ENCODE measurements at regions not wholly inside any gene's neighbourhood (a gene's known extent, or its start where the extent isn't known, plus 50 kb on each side); places are given as distances from the start of the nearest gene placed in this dataset.
A peak's percentile ranks its signal among the peaks of the same experiment; 100 is the strongest.

DNA sequence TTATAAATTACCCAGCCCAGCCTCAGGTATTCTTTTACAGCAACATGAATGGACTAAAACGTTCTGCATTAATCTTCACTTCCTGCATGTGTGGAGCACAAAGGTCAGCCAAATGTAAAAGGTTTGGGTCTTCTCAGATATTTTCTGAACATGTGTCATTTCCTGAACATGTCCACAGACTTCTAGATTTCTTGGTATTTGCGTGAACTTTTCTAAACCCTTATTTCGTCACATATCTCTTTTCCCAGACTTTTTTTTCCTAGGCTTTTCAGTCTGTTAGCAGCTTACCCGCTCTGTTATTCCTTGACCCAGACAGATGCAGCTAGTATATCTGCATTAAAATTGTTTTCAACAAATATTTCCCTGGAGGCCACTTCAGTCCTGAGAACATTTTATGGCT is 57.3 kb upstream of the USP51 start:
- H3K4me3 ChIP-seq (replicated peaks in 1 of 2; ENCODE audit: low read depth in 2 of 2, low read length in 2 of 2): no peak overlapping the region
- peak; percentile 5 to 11 for DNase-seq (ENCODE audit: low read depth in 2 of 2)
- TF ChIP-seq, protein P1, sequence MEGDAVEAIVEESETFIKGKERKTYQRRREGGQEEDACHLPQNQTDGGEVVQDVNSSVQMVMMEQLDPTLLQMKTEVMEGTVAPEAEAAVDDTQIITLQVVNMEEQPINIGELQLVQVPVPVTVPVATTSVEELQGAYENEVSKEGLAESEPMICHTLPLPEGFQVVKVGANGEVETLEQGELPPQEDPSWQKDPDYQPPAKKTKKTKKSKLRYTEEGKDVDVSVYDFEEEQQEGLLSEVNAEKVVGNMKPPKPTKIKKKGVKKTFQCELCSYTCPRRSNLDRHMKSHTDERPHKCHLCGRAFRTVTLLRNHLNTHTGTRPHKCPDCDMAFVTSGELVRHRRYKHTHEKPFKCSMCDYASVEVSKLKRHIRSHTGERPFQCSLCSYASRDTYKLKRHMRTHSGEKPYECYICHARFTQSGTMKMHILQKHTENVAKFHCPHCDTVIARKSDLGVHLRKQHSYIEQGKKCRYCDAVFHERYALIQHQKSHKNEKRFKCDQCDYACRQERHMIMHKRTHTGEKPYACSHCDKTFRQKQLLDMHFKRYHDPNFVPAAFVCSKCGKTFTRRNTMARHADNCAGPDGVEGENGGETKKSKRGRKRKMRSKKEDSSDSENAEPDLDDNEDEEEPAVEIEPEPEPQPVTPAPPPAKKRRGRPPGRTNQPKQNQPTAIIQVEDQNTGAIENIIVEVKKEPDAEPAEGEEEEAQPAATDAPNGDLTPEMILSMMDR (IDR thresholded peaks at IDR 0.05; ENCODE audit: low read depth, low read length): no peak

Data from cardiac fibroblast (primary cell).